Sigmoid colon (tissue), 4 donors: ENCODE measurements at regions not wholly inside any gene's neighbourhood (a gene's known extent, or its start where the extent isn't known, plus 50 kb on each side); places are given as distances from the start of the nearest gene placed in this dataset.

Experiments used
- CTCF ChIP-seq, 4 experiments: fragments of 450-650 bp in 3 of 4; fragments of 200-600 bp in 1 of 4; IDR thresholded peaks; one replicate each; pipeline ENCODE4 v1.5.1; 2016 to 2019; ENCODE audit warnings: antibody characterized with exemption in 4 of 4, mild to moderate bottlenecking in 3 of 4, moderate library complexity in 2 of 4
- EP300 ChIP-seq, 4 donors: sonication (generic); formaldehyde crosslinking; IDR thresholded peaks; one replicate each; pipeline ENCODE4 v1.6.1; 2017; ENCODE audit warnings: antibody characterized with exemption in 4 of 4
- POLR2A ChIP-seq, 2 donors: fragments of 450-650 bp; IDR thresholded peaks; one replicate each; pipeline ENCODE4 v1.6.1; 2016; ENCODE audit warnings: antibody characterized with exemption in 2 of 2, mild to moderate bottlenecking in 2 of 2, moderate library complexity in 2 of 2

GRCh38 chr9:1748407-1748806 is 266.7 kb upstream of the SMARCA2 start:
- TF ChIP-seq POLR2A (IDR thresholded peaks at IDR 0.05) (no peak), CTCF (IDR thresholded peaks at IDR 0.05) (no peak), EP300 (IDR thresholded peaks at IDR 0.05) (no peak)
